ENCODE measurements at regions not wholly inside any gene's neighbourhood (a gene's known extent, or its start where the extent isn't known, plus 50 kb on each side); places are given as distances from the start of the nearest gene placed in this dataset.
A peak's percentile ranks its signal among the peaks of the same experiment; 100 is the strongest.

GRCh38 chr4:123624959-123625358, 228.4 kb downstream of the SPRY1 start:
- H3K79me2 ChIP-seq (ENCODE audit: insufficient read depth, low read length) = no peaks in the 10 kb centered on the region
- no peaks in the 10 kb centered on the region for H3K36me3 ChIP-seq (ENCODE audit: insufficient read depth, low read length)
- Mint-ChIP-seq H3K36me3 (ENCODE audit: low read depth, unreplicated experiment) (no peaks in the 10 kb centered on the region), H3K9me3 (ENCODE audit: unreplicated experiment) (no peaks in the 10 kb centered on the region), H3K4me3 (ENCODE audit: unreplicated experiment) (no peak overlapping the region), H3K27ac (ENCODE audit: unreplicated experiment) (no peak overlapping the region), H3K4me1 (ENCODE audit: low read depth, unreplicated experiment) (peaks cover 8% of the 10 kb centered on the region), H3K27me3 (ENCODE audit: low read depth, unreplicated experiment) (no peaks in the 10 kb centered on the region)
- no peak overlapping the region for H2AFZ ChIP-seq (ENCODE audit: low read depth, low read length)
- no peak overlapping the region for H3K4me2 ChIP-seq (ENCODE audit: low read length)
- no peak overlapping the region for H3K9ac ChIP-seq (ENCODE audit: low read length)
- no peaks in the 10 kb centered on the region for H4K20me1 ChIP-seq (ENCODE audit: insufficient read depth, low read length)
- no peak for FAIRE-seq
- TF ChIP-seq EZH2 (IDR thresholded peaks at IDR 0.05; ENCODE audit: insufficient read depth, low read length) = no peak
- no peak for DNase-seq (ENCODE audit: low read depth)
- H3K27me3 ChIP-seq (ENCODE audit: insufficient read depth, low read length) = no peaks in the 10 kb centered on the region
- H3K4me1 ChIP-seq (ENCODE audit: insufficient read depth, low read length) = no peaks in the 10 kb centered on the region
- H3K4me3 ChIP-seq (ENCODE audit: insufficient read depth, low read depth, low read length) = no peak overlapping the region
- H3K9me3 ChIP-seq (ENCODE audit: insufficient read depth, low read depth, low read length) = no peaks in the 10 kb centered on the region
- no peak overlapping the region for H3K27ac ChIP-seq (ENCODE audit: low read depth, low read length)

- Histone ChIP-seq H3K9me3 (ENCODE audit: insufficient read depth, low read depth, low read length) (no peaks in the 10 kb centered on the region), H2AFZ (ENCODE audit: low read depth, low read length) (no peak overlapping the region), H3K79me2 (ENCODE audit: insufficient read depth, low read length) (no peaks in the 10 kb centered on the region), H3K27me3 (ENCODE audit: insufficient read depth, low read length) (no peaks in the 10 kb centered on the region), H4K20me1 (ENCODE audit: insufficient read depth, low read length) (no peaks in the 10 kb centered on the region), H3K4me3 (ENCODE audit: insufficient read depth, low read depth, low read length) (no peak overlapping the region), H3K4me1 (ENCODE audit: insufficient read depth, low read length) (no peaks in the 10 kb centered on the region), H3K9ac (ENCODE audit: low read length) (no peak overlapping the region), H3K4me2 (ENCODE audit: low read length) (no peak overlapping the region), H3K36me3 (ENCODE audit: insufficient read depth, low read length) (no peaks in the 10 kb centered on the region), H3K27ac (ENCODE audit: low read depth, low read length) (no peak overlapping the region)
- no peak overlapping the region for H3K27ac Mint-ChIP-seq (ENCODE audit: unreplicated experiment)
- H3K27me3 Mint-ChIP-seq (ENCODE audit: low read depth, unreplicated experiment) = no peaks in the 10 kb centered on the region
- DNase-seq (ENCODE audit: low read depth) = no peak
- no peaks in the 10 kb centered on the region for H3K9me3 Mint-ChIP-seq (ENCODE audit: unreplicated experiment)
- no peak overlapping the region for H3K4me3 Mint-ChIP-seq (ENCODE audit: unreplicated experiment)
- no peak for TF ChIP-seq EZH2 (IDR thresholded peaks at IDR 0.05; ENCODE audit: insufficient read depth, low read length)
- TF ChIP-seq CTCF (IDR thresholded peaks at IDR 0.05; ENCODE audit: insufficient read depth, low read depth, low read length) = no peak
- peaks cover 17% of the 10 kb centered on the region for H3K4me1 Mint-ChIP-seq (ENCODE audit: low read depth, unreplicated experiment)
- H3K36me3 Mint-ChIP-seq (ENCODE audit: low read depth, unreplicated experiment) = no peaks in the 10 kb centered on the region
- FAIRE-seq = no peak
Measured at GRCh38 chr4:123628288-123628687, 231.7 kb downstream of the SPRY1 start.

GRCh38 chr4:123631786-123632692, 235.4 kb downstream of the SPRY1 start:
- H2AFZ ChIP-seq (ENCODE audit: low read depth, low read length) = no peak overlapping the region
- no peak overlapping the region for H3K4me3 ChIP-seq (ENCODE audit: insufficient read depth, low read depth, low read length)

More at GRCh38 chr4:123631786-123632692, 235.4 kb downstream of the SPRY1 start:
- H3K4me3 Mint-ChIP-seq (ENCODE audit: unreplicated experiment) = no peak overlapping the region
- peaks cover 20% of the 10 kb centered on the region for H3K9me3 Mint-ChIP-seq (ENCODE audit: unreplicated experiment)
- no peaks in the 10 kb centered on the region for H3K27me3 ChIP-seq (ENCODE audit: insufficient read depth, low read length)
- peak overlapping the region; percentile 4 for H3K27ac Mint-ChIP-seq (ENCODE audit: unreplicated experiment)
- H3K4me2 ChIP-seq (ENCODE audit: low read length) = no peak overlapping the region
- H3K9ac ChIP-seq (ENCODE audit: low read length) = no peak overlapping the region
- H3K79me2 ChIP-seq (ENCODE audit: insufficient read depth, low read length) = no peaks in the 10 kb centered on the region
- no peaks in the 10 kb centered on the region for H3K4me1 ChIP-seq (ENCODE audit: insufficient read depth, low read length)
- DNase-seq (ENCODE audit: low read depth) (peak; percentile 14), FAIRE-seq (no peak)
- H3K36me3 ChIP-seq (ENCODE audit: insufficient read depth, low read length) = no peaks in the 10 kb centered on the region
- TF ChIP-seq EZH2 (IDR thresholded peaks at IDR 0.05; ENCODE audit: insufficient read depth, low read length) (no peak), CTCF (IDR thresholded peaks at IDR 0.05; ENCODE audit: insufficient read depth, low read depth, low read length) (no peak)
- H3K27ac ChIP-seq (ENCODE audit: low read depth, low read length) = no peak overlapping the region
- H3K9me3 ChIP-seq (ENCODE audit: insufficient read depth, low read depth, low read length) = no peaks in the 10 kb centered on the region
- H3K4me1 Mint-ChIP-seq (ENCODE audit: low read depth, unreplicated experiment) = peaks cover 14% of the 10 kb centered on the region
- no peaks in the 10 kb centered on the region for H3K27me3 Mint-ChIP-seq (ENCODE audit: low read depth, unreplicated experiment)
- H4K20me1 ChIP-seq (ENCODE audit: insufficient read depth, low read length) = no peaks in the 10 kb centered on the region
- peaks cover 2% of the 10 kb centered on the region for H3K36me3 Mint-ChIP-seq (ENCODE audit: low read depth, unreplicated experiment)
